IMR-90 (cell line): ENCODE measurements at regions not wholly inside any gene's neighbourhood (a gene's known extent, or its start where the extent isn't known, plus 50 kb on each side); places are given as distances from the start of the nearest gene placed in this dataset.

Experiments
- FOS ChIP-seq: fragments of 150-350 bp; IDR thresholded peaks from 2 replicates; pipeline ENCODE4 v1.6.1; 2016; ENCODE audit warnings: low read depth, low read length
- POLR2A ChIP-seq: IDR thresholded peaks from 2 replicates; pipeline ENCODE4 v1.6.1; 2012; ENCODE audit warnings: mild to moderate bottlenecking, low read depth, low read length
- TF ChIP-seq, protein P1 (sequence below): conservative IDR thresholded peaks from 2 replicates; pipeline ENCODE4 v1.5.1; 2012; ENCODE audit warnings: mild to moderate bottlenecking, low read depth, low read length, improper control_type of control experiment

DNA sequence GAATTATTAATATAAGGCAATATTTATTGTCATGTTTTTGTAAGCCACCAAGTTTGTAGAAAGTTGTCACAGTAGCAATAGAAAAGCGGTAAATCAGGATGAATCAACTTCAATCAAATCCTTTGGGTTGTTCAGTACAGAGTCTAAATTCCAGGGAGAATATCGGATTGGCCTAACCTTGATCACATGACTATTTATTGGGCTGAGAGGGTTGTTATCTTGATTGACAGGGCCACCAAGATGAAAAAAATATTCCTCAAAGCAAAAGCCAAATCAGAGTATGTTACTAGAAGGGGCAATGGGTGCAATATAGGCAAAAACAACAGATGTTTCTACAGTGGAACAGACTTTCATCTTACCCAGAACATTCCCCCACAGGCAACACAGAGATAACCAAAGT lies 270.0 kb downstream of the METTL4 start:
- TF ChIP-seq, protein P1, sequence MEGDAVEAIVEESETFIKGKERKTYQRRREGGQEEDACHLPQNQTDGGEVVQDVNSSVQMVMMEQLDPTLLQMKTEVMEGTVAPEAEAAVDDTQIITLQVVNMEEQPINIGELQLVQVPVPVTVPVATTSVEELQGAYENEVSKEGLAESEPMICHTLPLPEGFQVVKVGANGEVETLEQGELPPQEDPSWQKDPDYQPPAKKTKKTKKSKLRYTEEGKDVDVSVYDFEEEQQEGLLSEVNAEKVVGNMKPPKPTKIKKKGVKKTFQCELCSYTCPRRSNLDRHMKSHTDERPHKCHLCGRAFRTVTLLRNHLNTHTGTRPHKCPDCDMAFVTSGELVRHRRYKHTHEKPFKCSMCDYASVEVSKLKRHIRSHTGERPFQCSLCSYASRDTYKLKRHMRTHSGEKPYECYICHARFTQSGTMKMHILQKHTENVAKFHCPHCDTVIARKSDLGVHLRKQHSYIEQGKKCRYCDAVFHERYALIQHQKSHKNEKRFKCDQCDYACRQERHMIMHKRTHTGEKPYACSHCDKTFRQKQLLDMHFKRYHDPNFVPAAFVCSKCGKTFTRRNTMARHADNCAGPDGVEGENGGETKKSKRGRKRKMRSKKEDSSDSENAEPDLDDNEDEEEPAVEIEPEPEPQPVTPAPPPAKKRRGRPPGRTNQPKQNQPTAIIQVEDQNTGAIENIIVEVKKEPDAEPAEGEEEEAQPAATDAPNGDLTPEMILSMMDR, result no peak
- TF ChIP-seq POLR2A (no peak), FOS (no peak)
